IMR-90 (cell line): ENCODE measurements at regions not wholly inside any gene's neighbourhood (a gene's known extent, or its start where the extent isn't known, plus 50 kb on each side); places are given as distances from the start of the nearest gene placed in this dataset.

Experiments
- BHLHE40 ChIP-seq: fragments of 150-350 bp; IDR thresholded peaks from 2 replicates; pipeline ENCODE4 v1.6.1; 2016; ENCODE audit warnings: mild to moderate bottlenecking, low read depth, low read length
- CEBPB ChIP-seq: IDR thresholded peaks from 2 replicates; pipeline ENCODE4 v1.6.1; 2012; ENCODE audit warnings: low read depth, low read length, improper control_type of control experiment
- CTCF ChIP-seq: conservative IDR thresholded peaks from 2 replicates; pipeline ENCODE4 v1.5.1; 2012; ENCODE audit warnings: mild to moderate bottlenecking, low read depth, low read length, improper control_type of control experiment
- ELK1 ChIP-seq: fragments of 150-350 bp; IDR thresholded peaks from 2 replicates; pipeline ENCODE4 v1.6.1; 2016; ENCODE audit warnings: low read depth, mild to moderate bottlenecking, low read length, moderate library complexity, borderline replicate concordance
- FOS ChIP-seq: fragments of 150-350 bp; IDR thresholded peaks from 2 replicates; pipeline ENCODE4 v1.6.1; 2016; ENCODE audit warnings: low read depth, low read length
- NFE2L2 ChIP-seq: fragments of 150-350 bp; IDR thresholded peaks from 2 replicates; pipeline ENCODE4 v1.6.1; 2016; ENCODE audit warnings: low read depth, mild to moderate bottlenecking, low read length
- POLR2A ChIP-seq: IDR thresholded peaks from 2 replicates; pipeline ENCODE4 v1.6.1; 2012; ENCODE audit warnings: mild to moderate bottlenecking, low read depth, low read length
- RAD21 ChIP-seq: IDR thresholded peaks from 2 replicates; pipeline ENCODE4 v1.6.1; 2012; ENCODE audit warnings: low read length, improper control_type of control experiment
- RCOR1 ChIP-seq: IDR thresholded peaks from 2 replicates; pipeline ENCODE4 v1.6.1; 2012; ENCODE audit warnings: mild to moderate bottlenecking, low read length, improper control_type of control experiment; ENCODE audit not compliant: insufficient replicate concordance
- RFX5 ChIP-seq: IDR thresholded peaks from 2 replicates; pipeline ENCODE4 v1.8.0; 2012; ENCODE audit warnings: low read depth, mild to moderate bottlenecking, low read length, moderate library complexity
- SMC3 ChIP-seq: fragments of 150-350 bp; IDR thresholded peaks from 2 replicates; pipeline ENCODE4 v1.6.1; 2016; ENCODE audit warnings: low read depth, mild to moderate bottlenecking, antibody characterized with exemption, low read length, moderate library complexity

GRCh38 chr4:4805887-4806286 is 53.6 kb upstream of the MSX1 start:
- no peak for TF ChIP-seq CTCF
- TF ChIP-seq POLR2A, result no peak
- TF ChIP-seq RAD21, result no peak
- no peak for TF ChIP-seq FOS
- no peak for TF ChIP-seq RCOR1
- TF ChIP-seq RFX5, result no peak
- no peak for TF ChIP-seq ELK1
- TF ChIP-seq BHLHE40, result no peak
- TF ChIP-seq CEBPB, result no peak
- no peak for TF ChIP-seq NFE2L2
- TF ChIP-seq SMC3, result no peak
